ENCODE measurements at regions not wholly inside any gene's neighbourhood (a gene's known extent, or its start where the extent isn't known, plus 50 kb on each side); places are given as distances from the start of the nearest gene placed in this dataset.

DNA sequence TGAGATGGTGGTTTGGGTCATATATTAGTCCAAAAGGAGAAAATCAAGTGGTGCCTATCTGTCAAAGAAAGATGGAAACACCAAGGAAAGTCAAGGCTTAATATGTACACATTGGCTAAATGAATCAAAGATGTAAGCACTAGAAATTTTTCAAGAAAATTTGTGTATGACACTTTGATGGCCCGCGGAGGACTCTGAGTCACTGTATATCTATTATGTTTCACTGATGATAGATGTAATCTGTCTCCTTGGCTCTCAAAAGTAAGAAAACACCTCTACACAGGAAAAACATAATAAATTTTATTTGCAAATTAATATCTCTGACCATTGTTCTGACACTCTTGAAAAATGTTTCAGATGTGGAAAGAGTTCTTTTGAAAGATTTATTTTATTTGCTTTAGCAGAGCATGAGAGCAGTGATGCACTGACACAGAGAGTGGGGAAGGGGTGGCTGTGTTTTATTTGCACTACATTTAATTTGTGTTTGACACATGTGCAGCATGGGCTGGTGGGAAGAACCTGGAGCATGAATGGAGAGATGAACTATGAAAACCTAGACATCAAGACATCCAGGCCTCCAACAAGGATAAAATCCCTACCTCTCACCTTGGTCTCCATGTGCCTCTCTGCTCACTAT lies 180.8 kb upstream of the GAS1 start:
- no peak for TF ChIP-seq POLR2AphosphoS5 (IDR thresholded peaks at IDR 0.05; ENCODE audit: low read depth, low read length)
- TF ChIP-seq SIN3A (IDR thresholded peaks at IDR 0.05; ENCODE audit: borderline replicate concordance, insufficient read depth, low read length), result no peak
- no peak for TF ChIP-seq FOXP2 (optimal IDR thresholded peaks at IDR 0.05; ENCODE audit: borderline replicate concordance, extremely low read depth, extremely low read length, insufficient read depth)
- TF ChIP-seq, protein P1, sequence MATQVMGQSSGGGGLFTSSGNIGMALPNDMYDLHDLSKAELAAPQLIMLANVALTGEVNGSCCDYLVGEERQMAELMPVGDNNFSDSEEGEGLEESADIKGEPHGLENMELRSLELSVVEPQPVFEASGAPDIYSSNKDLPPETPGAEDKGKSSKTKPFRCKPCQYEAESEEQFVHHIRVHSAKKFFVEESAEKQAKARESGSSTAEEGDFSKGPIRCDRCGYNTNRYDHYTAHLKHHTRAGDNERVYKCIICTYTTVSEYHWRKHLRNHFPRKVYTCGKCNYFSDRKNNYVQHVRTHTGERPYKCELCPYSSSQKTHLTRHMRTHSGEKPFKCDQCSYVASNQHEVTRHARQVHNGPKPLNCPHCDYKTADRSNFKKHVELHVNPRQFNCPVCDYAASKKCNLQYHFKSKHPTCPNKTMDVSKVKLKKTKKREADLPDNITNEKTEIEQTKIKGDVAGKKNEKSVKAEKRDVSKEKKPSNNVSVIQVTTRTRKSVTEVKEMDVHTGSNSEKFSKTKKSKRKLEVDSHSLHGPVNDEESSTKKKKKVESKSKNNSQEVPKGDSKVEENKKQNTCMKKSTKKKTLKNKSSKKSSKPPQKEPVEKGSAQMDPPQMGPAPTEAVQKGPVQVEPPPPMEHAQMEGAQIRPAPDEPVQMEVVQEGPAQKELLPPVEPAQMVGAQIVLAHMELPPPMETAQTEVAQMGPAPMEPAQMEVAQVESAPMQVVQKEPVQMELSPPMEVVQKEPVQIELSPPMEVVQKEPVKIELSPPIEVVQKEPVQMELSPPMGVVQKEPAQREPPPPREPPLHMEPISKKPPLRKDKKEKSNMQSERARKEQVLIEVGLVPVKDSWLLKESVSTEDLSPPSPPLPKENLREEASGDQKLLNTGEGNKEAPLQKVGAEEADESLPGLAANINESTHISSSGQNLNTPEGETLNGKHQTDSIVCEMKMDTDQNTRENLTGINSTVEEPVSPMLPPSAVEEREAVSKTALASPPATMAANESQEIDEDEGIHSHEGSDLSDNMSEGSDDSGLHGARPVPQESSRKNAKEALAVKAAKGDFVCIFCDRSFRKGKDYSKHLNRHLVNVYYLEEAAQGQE (IDR thresholded peaks at IDR 0.05; ENCODE audit: insufficient read depth in 1 of 2, low read depth in 2 of 2, low read length in 2 of 2), result no peak
- no peak for TF ChIP-seq TAF1 (IDR thresholded peaks at IDR 0.05; ENCODE audit: borderline replicate concordance, insufficient read depth, low read length)

DNA sequence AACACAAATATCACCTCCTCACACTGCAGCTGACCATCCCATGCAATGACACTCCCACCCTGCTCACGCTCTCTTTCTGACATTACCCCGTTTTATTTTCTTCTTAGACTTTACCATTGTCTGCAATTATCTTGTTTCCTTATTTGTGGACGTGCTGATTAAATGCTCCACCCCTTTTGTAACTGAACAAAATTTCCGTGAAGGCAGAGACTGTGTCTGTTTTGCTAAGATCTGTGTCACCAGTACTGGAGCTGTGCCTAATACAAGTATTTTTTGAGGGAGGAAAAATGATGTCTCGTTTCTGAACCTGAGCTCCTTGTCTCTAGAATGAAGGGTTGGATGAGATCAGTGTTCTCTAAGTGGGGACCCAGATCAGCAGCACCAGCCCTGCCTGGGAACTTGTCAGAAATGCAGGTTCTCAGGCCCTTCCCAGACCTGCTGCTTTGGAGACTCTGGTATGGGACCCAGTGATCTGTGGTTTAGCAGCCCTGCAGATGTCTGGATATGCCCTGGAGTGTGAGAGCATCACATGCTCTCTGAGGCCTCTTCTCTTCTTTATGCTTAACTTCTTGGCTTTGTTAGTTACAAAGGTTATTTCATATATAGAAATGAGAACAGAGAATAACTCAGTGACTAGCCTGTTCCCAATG lies 181.7 kb upstream of the GAS1 start:
- TF ChIP-seq FOXP2 (optimal IDR thresholded peaks at IDR 0.05; ENCODE audit: borderline replicate concordance, extremely low read depth, extremely low read length, insufficient read depth), result no peak
- TF ChIP-seq, protein P1 (IDR thresholded peaks at IDR 0.05; ENCODE audit: insufficient read depth in 1 of 2, low read depth in 2 of 2, low read length in 2 of 2), result no peak
- no peak for TF ChIP-seq POLR2AphosphoS5 (IDR thresholded peaks at IDR 0.05; ENCODE audit: low read depth, low read length)
- no peak for TF ChIP-seq TAF1 (IDR thresholded peaks at IDR 0.05; ENCODE audit: borderline replicate concordance, insufficient read depth, low read length)
- no peak for TF ChIP-seq SIN3A (IDR thresholded peaks at IDR 0.05; ENCODE audit: borderline replicate concordance, insufficient read depth, low read length)

DNA sequence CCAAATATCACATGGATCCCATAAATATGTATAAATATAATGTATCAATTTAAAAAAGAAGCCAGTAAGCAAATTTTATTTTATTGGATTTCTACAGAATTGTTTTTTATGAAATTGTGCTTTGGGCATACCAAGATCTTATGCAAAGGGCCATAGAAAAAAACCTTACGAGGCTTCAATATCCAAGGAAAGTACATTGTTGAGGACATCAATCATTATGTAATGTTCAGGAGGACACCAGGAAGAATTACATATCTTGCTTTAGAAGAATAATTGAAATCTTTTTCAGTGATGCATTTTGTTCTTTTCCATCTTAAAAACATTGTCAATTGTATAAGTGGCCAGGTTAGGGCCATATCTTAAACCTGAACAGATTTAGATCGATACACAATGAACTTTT lies 187.8 kb upstream of the GAS1 start:
- TF ChIP-seq FOXP2 (optimal IDR thresholded peaks at IDR 0.05; ENCODE audit: borderline replicate concordance, extremely low read depth, extremely low read length, insufficient read depth), result no peak
- TF ChIP-seq TAF1 (IDR thresholded peaks at IDR 0.05; ENCODE audit: borderline replicate concordance, insufficient read depth, low read length), result no peak
- TF ChIP-seq, protein P1 (IDR thresholded peaks at IDR 0.05; ENCODE audit: insufficient read depth in 1 of 2, low read depth in 2 of 2, low read length in 2 of 2), result no peak
- no peak for TF ChIP-seq SIN3A (IDR thresholded peaks at IDR 0.05; ENCODE audit: borderline replicate concordance, insufficient read depth, low read length)
- no peak for TF ChIP-seq POLR2AphosphoS5 (IDR thresholded peaks at IDR 0.05; ENCODE audit: low read depth, low read length)

DNA sequence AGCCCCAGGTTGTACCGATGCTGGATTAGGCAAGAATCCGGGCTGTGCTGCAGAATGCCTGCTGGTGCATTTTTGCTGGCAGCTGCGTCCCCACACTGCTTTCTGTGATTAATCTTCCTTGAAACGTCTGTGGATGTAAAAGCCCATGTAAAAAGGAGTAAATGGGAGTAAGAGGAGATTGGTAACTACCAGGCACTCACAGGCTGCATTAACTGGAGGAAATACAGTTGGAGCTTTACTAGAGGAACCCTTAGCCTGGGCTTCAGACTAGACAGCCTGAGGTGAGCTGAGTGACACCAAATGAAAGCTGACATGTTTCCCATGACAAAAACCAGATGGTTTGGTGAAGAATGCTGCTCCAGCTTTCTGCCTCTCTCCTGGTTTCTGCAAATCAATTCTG lies 190.4 kb upstream of the GAS1 start:
- no peak for TF ChIP-seq FOXP2 (optimal IDR thresholded peaks at IDR 0.05; ENCODE audit: borderline replicate concordance, extremely low read depth, extremely low read length, insufficient read depth)
- TF ChIP-seq, protein P1 (IDR thresholded peaks at IDR 0.05; ENCODE audit: insufficient read depth in 1 of 2, low read depth in 2 of 2, low read length in 2 of 2), result no peak
- TF ChIP-seq TAF1 (IDR thresholded peaks at IDR 0.05; ENCODE audit: borderline replicate concordance, insufficient read depth, low read length), result no peak
- no peak for TF ChIP-seq POLR2AphosphoS5 (IDR thresholded peaks at IDR 0.05; ENCODE audit: low read depth, low read length)
- no peak for TF ChIP-seq SIN3A (IDR thresholded peaks at IDR 0.05; ENCODE audit: borderline replicate concordance, insufficient read depth, low read length)

Measured in PFSK-1 (cell line).